ENCODE measurements at regions not wholly inside any gene's neighbourhood (a gene's known extent, or its start where the extent isn't known, plus 50 kb on each side); places are given as distances from the start of the nearest gene placed in this dataset.

GRCh38 chr11:104525416-104525815 lies 361.5 kb upstream of the PDGFD start:
- no peak for TF ChIP-seq CTCF (IDR thresholded peaks at IDR 0.05; ENCODE audit: borderline replicate concordance, extremely low read depth, low read length, poor library complexity, severe bottlenecking)
- TF ChIP-seq EZH2 (IDR thresholded peaks at IDR 0.05; ENCODE audit: borderline replicate concordance, low read depth, low read length, severe bottlenecking) = no peak

Measured in DND-41 (cell line).